GM21381 (cell line): ENCODE measurements at regions not wholly inside any gene's neighbourhood (a gene's known extent, or its start where the extent isn't known, plus 50 kb on each side); places are given as distances from the start of the nearest gene placed in this dataset.

Experiments used
- ATAC-seq: cut with Tn5 transposase; IDR thresholded peaks from one replicate; pipeline ENCODE4 v1.9.1; 2021; ENCODE audit warnings: mild to moderate bottlenecking, moderate library complexity; ENCODE audit not compliant: unreplicated experiment

DNA sequence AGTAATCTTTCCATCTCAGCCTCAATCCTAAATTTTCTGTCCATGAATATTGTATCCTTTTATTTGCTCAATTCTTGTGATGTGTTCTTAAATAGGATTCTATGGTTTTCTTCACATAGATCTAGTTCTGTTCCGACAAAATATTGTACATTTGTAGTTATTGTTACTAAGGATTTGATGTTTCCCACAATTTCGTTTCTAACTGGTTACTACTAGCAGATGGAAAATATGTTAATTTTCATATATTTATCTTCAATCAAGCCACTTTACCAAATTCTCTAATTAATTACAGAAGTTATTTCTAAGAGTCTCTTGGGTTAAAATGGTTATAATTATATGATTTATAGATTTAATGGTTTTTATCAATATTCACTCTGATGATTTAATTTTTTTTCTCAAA, 60.3 kb downstream of the SEC61B start:
- no peak for ATAC-seq

GRCh38 chr9:99285965-99286364, 63.9 kb downstream of the SEC61B start:
- ATAC-seq = no peak

GRCh38 chr9:99286536-99286935, 64.5 kb downstream of the SEC61B start:
- no peak for ATAC-seq

DNA sequence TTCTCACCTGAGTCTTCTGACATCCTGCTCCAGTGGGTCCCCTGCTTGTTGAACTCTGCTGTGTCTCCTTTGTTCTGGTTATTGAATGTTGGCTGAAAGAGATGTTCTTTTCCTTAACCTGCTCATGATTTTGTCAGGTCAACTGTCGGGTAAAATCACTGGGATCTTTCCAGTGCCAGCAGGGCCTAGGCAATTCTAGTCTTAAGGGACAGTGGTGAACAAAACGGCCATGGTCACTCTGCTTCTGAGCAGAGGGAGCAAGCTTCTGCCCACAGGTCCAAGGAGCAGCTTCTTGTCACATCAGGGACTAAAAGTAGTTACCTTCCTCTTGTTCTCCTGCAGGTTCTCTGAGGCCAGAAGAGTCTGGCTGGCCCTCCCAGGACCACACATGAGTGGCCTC, 65.6 kb downstream of the SEC61B start:
- no peak for ATAC-seq

DNA sequence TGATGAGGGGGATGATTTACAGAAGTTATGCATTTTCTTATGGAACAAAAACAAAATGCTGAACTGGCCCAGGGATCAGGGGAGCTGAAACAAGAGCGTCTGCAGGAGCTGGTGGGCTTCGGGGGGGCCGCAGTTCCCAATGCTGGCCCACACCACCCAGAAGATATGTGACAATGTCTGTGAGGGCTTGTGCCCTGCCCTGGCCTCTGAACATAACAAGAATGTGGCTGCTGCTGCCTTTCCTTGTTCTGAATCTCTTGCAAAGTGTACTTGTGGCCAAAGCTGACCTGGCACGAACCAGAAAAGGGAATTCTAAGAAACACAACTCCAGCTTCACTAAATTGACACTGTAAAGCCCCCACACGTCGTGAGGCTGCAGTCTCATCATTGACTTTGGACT, 66.7 kb downstream of the SEC61B start:
- no peak for ATAC-seq

DNA sequence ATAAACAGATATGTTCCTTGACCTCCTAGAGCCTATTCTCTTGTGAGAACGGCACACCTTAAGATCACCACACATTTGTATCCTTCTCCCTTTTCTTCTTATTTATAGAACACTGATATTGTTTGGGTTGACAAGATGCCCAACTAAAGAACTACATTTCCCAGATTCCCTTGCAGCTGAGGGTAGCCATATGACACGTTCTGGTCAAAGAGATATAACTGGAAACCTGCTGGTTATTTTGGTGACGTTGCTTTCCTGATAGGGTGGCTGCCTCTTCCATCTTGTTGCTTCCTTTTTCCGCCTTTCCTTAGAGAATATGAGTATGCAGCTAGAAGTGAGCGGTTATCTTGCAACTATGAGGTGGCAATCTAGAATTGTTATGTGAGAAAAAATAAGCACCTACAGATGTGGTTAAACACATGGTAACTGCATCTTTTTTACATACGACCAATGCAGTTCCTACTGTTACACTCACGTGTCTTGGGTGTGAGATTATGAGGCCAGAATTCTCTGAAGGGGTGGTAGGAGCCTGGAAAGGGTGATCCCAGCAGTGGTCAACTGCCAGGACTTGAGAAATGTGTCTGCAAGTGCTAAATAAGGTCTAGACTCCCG, 72.9 kb downstream of the SEC61B start:
- ATAC-seq = no peak

DNA sequence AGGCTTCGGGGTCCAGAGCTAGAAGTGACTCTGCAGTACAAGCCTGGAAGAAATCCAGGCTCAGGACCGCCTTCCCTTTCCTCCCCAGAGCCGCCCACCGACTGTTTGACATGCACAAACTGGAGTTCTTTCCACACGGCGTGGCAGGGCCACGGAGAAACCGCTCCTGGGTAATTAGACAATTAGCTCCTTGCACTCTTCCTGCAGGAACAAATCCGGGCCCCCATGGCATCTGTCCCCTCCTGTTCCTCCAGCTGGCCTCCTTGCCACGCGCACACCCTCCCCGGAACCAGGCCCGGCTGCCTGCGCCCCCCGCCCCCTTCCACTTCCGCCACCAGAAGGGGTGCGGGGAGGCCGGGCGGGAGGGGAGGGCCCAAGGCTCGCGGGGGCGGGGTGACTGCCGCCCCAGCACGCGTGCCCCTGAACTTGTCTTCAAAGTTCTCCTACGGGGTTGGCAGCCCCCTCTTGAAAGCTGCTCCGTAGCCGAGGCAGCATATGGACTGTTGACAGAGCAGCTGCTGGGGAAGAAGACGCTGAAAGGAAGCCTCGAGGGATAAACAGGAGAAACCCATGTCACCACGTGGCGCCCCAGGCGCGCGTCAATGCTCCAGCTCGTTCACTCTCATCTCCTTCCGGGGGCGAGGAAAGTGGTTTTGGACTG, 74.3 kb downstream of the SEC61B start:
- ATAC-seq = no peak

DNA sequence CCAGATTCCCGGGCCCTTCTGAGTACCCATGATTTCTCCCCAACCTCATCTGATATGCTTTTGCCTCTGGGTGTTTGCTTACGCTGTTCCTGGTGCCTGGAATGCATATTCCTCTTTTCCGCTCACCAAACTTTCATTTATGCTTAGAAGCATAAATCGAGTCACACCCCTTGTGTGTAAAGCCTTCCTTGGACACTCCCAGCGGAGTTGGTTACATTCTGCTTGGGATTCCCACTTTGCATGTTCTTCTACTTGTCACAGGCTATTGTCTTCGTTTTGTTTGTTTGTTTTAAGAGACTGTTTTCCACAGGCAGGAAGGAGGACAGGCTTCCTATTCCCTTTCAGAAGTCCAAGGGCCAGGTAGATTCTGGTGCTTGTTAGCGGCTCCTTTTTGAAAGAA, 76.5 kb downstream of the SEC61B start:
- ATAC-seq = no peak

DNA sequence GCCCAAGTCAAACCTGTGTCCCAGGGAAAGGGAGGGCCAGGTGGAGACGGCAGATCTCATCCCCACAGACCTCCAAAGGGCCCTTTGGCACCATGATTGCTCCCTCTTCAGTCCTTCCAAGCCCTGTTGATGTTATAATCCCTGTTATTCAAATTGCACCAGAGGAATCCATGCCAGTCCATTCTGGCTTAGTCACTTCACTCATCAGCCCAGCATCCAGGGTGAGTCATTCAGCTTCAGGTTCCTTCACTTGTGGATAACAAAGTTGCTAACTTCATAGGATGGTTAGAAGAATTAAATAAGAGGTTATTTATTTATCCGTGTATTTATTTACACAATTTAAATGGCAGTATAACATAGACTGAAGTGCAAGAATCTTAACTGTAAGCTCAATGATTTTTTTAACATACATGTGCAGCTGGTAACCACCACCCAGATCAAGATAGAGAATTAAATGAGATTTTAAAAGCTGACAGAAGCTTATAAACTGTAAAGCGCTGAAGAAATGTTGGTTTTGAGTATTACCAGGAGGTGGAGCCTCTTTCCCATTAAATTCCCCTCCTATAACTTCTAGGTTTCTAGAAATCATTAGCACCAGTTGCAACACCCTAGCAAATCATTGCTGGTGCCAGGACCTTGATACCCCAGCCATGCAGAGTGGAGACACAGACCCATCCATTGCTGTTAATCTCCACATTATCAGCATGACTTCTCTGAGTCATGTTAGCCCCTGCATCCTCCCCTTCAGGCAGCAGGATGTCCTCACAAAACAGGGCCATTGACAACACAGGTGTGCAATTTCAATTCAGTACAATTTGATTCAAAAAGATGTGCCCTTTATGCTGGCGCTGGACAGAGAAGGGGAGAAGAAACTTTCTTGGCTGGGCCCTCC, 77.4 kb downstream of the SEC61B start:
- no peak for ATAC-seq

GRCh38 chr9:99300103-99300439, 78.0 kb downstream of the SEC61B start:
- ATAC-seq = no peak

GRCh38 chr9:99300603-99301002, 78.5 kb downstream of the SEC61B start:
- ATAC-seq = no peak

DNA sequence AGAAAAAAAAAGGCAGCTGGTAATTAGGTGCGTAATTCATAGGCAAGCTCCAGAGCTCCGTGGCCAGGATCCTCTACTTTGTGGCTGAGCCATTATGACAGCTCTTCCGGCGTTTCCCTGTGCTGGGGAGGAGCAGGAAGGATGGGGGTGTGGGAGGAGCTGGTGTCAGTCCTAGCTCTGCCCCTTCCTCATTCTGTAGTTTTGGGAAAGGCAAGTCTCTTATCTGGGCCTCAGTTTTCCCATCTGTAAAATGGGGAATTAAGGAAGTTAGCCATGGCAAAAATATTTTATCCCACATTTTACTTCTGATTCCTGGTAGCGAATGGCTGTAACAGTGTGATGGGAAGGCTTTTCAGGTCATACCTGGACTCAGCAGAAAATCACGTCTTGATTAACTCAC, 81.1 kb downstream of the SEC61B start:
- ATAC-seq = no peak

DNA sequence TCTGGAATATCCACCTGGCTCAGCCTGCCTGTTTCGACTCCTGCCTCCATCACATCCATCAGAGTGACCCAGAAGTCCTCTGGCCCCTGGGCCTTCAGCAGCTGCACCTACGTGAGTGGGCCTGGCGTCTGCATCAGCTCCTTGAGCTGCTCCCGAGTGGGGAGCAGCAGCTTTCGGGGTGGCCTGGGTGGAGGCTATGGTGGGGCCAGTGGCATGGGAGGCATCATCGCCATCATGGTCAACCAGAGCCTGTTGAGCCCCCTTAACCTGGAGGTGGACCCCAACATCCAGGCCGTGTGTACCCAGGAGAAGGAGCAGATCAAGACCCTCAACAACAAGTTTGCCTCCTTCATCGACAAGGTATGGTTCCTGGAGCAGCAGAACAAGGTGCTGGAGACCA, 83.0 kb downstream of the SEC61B start:
- no peak for ATAC-seq

DNA sequence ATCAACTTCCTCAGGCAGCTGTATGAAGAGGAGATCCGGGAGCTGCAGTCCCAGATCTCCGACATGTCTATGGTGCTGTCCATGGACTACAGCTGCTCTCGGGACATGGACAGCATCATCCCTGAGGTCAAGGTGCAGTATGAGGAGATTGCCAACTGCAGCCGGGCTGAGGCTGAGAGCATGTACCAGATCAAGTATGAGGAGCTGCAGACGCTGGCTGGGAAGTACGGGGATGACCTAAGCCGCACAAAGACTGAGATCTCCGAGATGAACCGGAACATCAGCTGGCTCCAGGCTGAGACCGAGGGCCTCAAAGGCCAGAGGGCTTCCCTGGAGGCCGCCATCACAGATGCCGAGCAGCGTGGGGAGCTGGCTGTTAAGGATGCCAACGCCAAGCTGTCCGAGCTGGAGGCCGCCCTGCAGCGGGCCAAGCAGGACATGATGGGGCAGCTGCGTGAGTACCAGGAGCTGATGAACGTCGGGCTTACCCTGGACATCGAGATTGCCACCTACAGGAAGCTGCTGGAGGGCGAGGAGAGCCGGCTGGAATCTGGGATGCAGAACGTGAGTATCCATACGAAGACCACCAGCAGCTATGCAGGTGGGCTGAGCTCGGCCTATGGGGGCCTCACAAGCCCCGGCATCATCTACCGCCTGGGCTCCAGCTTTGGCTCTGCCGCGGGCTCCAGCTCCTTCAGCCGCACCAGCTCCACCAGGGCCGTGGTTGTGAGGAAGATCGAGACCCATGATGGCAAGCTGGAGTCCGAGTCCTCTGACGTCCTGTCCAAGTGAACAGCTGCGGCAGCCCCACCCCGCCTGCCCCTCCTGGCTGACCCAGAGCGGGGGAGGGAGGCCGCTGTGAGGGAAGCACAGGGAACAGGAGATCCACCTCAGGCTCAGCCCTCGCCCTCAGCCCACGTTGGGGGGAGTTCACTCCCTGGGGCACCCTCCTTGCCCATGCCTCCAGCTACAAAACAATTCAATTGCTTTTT, 84.0 kb downstream of the SEC61B start:
- no peak for ATAC-seq

DNA sequence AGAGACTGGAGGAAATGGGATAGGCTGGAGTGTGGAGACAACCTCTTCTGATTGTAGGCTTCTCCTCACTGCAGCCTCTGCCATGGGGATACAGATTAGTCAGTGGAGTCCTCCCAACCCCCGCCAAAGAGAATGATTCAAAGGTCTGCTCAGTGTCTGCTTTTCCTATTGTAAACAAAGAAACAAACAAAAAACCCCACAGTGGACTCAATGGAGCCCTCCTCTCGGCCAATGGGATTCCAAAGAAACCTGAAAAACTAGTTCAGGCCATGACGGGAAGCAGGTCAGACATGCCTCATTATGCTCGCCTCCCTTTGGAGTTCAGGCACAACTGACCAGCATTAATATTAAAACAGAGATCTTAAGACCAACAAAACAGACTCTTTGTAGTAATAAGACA, 85.8 kb downstream of the SEC61B start:
- ATAC-seq = no peak

DNA sequence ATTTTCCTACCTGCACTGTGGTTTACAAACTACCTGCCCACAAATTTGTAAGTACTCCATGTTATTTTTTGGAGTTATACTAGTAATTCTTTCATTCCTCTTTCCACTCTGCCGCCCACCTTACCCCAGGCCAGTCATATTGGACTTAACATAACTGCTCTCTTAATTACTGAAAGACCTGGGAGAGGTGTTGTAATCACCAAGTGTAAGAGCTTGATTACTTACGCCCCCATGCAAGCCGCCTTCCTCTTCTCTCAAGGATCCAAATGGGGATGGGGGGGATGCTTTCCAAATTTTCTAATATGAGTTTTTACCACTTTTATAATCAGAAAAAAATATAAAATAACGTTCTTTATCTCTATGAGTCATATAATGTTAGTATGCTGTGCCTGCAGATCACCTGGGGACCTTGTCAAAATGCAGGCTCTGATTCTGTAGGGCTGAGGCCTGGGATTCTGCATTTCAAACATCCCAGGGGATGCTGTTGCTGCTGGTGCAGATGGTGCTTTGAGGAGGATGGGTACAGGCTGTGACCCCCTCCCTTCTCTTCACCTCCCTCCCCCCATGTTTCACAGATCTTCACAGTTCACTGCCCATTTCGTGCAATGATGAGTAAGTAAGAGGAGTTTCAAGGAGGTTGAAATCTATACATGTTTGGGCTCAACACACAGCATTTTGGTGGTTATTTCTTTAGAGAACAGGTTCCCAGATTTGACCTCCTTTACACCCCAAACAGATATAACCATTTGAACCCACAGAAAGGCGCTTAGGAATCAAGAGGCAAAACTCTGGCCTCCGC, 87.3 kb downstream of the SEC61B start:
- no peak for ATAC-seq

DNA sequence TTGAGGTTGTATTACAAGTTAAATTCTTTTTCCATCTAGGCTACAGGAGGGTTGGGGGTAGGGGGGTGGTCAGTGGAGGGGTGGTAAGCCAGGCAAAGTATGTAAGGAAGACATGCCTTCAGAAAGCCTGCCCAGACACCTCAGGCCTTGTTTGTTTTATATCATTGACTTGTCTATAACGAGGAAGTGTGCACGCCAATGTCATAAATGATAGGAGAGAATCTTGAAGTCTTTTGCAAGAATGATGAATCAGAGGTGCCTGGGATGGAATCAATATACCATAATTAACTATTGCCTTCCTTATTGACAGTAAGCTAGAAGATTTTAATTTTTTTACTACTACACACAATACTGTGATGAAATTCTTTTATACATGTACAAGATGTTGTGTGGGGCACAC, 90.7 kb downstream of the SEC61B start:
- no peak for ATAC-seq

DNA sequence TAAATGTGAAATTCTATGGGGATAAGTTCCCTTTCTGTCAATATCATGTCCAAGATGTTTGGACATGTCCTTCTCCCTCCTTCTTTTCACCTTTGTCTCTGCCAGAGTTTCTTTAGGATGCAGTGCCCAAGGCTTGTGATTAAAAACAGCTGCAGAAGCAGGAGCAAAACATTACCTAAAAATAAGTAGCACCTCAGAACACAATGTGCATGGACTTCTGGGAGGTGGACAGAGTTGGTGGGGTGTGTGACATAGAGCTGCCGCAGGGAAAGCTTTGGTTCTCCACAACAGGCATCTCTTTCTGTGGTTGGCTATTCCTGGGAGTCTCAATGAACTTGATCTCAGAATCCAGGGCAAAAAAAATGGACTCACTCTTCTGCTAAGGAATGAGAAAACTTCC, 97.0 kb downstream of the SEC61B start:
- no peak for ATAC-seq

GRCh38 chr9:99322299-99322698, 100.2 kb downstream of the SEC61B start:
- ATAC-seq = no peak
